ENCODE measurements at regions not wholly inside any gene's neighbourhood (a gene's known extent, or its start where the extent isn't known, plus 50 kb on each side); places are given as distances from the start of the nearest gene placed in this dataset.

DNA sequence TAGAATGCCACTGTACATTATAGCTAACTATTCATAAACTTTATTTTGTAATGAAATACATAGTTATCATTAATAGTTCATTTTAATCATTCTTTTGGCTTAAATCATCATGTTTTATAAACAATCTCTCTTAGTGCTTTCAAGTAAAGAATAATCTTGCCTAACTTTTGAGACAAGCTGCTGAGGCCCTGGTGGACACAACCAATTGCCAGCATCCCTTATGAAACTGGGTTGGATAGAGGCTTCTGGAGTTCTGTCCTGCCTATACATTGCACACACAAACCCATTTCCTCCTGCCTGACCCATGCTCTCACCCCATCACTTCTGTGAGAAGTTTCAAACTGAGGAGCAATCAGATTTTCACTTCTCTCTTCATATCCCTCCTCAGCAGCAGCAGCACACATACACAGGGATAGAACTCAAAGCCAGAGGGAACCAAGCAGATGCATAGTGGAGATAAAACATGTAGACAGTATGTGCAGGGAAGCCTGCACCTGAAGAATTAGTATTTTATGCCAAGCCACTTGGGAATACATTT, 450.0 kb upstream of the SLC14A2 start:
- no peak for TF ChIP-seq POLR2A (IDR thresholded peaks at IDR 0.05; ENCODE audit: low read depth, low read length)
- TF ChIP-seq, protein P1, sequence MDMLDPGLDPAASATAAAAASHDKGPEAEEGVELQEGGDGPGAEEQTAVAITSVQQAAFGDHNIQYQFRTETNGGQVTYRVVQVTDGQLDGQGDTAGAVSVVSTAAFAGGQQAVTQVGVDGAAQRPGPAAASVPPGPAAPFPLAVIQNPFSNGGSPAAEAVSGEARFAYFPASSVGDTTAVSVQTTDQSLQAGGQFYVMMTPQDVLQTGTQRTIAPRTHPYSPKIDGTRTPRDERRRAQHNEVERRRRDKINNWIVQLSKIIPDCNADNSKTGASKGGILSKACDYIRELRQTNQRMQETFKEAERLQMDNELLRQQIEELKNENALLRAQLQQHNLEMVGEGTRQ (IDR thresholded peaks at IDR 0.05; ENCODE audit: low read depth, low read length) = no peak
- TF ChIP-seq CTCF (conservative IDR thresholded peaks at IDR 0.05; ENCODE audit: low read depth, low read length) = no peak
- TF ChIP-seq RCOR1 (IDR thresholded peaks at IDR 0.05; ENCODE audit: insufficient replicate concordance, low read length) = no peak
- TF ChIP-seq BHLHE40 (IDR thresholded peaks at IDR 0.05; ENCODE audit: low read depth, low read length) = no peak
- TF ChIP-seq, protein P2, sequence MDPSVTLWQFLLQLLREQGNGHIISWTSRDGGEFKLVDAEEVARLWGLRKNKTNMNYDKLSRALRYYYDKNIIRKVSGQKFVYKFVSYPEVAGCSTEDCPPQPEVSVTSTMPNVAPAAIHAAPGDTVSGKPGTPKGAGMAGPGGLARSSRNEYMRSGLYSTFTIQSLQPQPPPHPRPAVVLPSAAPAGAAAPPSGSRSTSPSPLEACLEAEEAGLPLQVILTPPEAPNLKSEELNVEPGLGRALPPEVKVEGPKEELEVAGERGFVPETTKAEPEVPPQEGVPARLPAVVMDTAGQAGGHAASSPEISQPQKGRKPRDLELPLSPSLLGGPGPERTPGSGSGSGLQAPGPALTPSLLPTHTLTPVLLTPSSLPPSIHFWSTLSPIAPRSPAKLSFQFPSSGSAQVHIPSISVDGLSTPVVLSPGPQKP (IDR thresholded peaks at IDR 0.05; ENCODE audit: borderline replicate concordance, low read depth, low read length) = no peak
- TF ChIP-seq MXI1 (IDR thresholded peaks at IDR 0.05; ENCODE audit: borderline replicate concordance, low read depth, low read length) = no peak
- no peak for TF ChIP-seq MAFK (IDR thresholded peaks at IDR 0.05; ENCODE audit: low read depth, low read length)
- no peak for TF ChIP-seq SMC3 (IDR thresholded peaks at IDR 0.05; ENCODE audit: low read depth, low read length)
- no peak for TF ChIP-seq MAZ (IDR thresholded peaks at IDR 0.05; ENCODE audit: borderline replicate concordance, low read depth, low read length)
- TF ChIP-seq CEBPB (IDR thresholded peaks at IDR 0.05; ENCODE audit: low read depth, low read length) = no peak

Measured in IMR-90 (cell line).